Neuron (in vitro differentiated cells): ENCODE measurements at regions not wholly inside any gene's neighbourhood (a gene's known extent, or its start where the extent isn't known, plus 50 kb on each side); places are given as distances from the start of the nearest gene placed in this dataset.

Experiments used
- H2AFZ ChIP-seq: one replicate; pipeline ENCODE4 v1.6.1; 2013; ENCODE audit warnings: low read depth, mild to moderate bottlenecking, inconsistent platforms, low read length, moderate library complexity
- H3K27me3 ChIP-seq: one replicate; pipeline ENCODE4 v1.6.1; 2013; ENCODE audit warnings: low read length; ENCODE audit not compliant: insufficient read depth
- H3K36me3 ChIP-seq: one replicate; pipeline ENCODE4 v1.6.1; 2013; ENCODE audit warnings: low read length; ENCODE audit not compliant: insufficient read depth
- H3K4me1 ChIP-seq: one replicate; pipeline ENCODE4 v1.6.1; 2013; ENCODE audit warnings: low read length; ENCODE audit not compliant: insufficient read depth
- H3K4me3 ChIP-seq: 2 replicates; pipeline ENCODE4 v1.5.1; 2013; ENCODE audit warnings: mild to moderate bottlenecking, low read length, moderate library complexity
- H3K9me3 ChIP-seq: one replicate; pipeline ENCODE4 v1.6.1; 2013; ENCODE audit warnings: low read length

DNA sequence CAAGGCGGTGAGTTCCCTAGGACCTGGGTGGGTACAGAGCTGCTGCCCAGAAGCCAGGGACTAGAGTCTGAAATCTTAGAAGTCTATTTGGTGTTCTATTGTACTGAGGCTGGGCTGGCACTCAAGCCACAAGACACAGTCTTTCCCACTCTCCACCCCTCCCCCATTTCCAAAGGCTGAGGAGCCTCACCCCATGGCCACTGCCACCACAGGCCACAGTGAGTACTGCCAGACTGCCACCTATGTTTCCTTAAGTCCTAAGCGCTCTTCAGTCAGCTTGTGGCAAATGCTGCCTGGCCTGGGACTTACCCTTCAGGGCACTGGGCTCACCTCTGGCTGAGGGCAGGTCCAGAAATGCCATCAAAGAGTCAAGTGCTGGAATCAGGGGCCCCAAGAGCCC, 469.3 kb downstream of the HAO1 start:
- Histone ChIP-seq H3K4me1 (no peaks in the 10 kb centered on the region), H2AFZ (no peak overlapping the region), H3K9me3 (no peaks in the 10 kb centered on the region), H3K36me3 (no peaks in the 10 kb centered on the region), H3K27me3 (no peaks in the 10 kb centered on the region), H3K4me3 (no peak overlapping the region)

DNA sequence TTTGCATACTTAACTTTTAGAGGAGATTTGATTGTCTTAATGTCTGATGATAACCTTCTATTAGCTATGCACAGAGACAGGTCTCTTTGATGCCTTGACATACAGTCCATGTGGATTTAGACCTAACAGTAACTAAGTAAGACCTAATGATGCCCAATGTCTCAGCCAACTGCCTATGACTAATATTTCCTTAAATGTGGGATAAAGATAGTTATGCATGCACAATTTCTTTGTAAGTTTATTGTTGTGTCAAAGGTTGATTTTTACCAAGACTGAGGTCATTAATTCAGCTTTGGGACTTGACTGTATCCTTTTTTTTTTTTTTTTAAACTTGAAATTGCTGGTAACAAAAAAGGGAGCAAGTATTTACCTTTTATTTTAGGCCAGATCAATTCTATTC, 450.0 kb downstream of the HAO1 start:
- no peaks in the 10 kb centered on the region for H3K36me3 ChIP-seq
- H2AFZ ChIP-seq: no peak overlapping the region
- H3K27me3 ChIP-seq: no peaks in the 10 kb centered on the region
- no peaks in the 10 kb centered on the region for H3K9me3 ChIP-seq
- no peaks in the 10 kb centered on the region for H3K4me1 ChIP-seq
- no peak overlapping the region for H3K4me3 ChIP-seq

DNA sequence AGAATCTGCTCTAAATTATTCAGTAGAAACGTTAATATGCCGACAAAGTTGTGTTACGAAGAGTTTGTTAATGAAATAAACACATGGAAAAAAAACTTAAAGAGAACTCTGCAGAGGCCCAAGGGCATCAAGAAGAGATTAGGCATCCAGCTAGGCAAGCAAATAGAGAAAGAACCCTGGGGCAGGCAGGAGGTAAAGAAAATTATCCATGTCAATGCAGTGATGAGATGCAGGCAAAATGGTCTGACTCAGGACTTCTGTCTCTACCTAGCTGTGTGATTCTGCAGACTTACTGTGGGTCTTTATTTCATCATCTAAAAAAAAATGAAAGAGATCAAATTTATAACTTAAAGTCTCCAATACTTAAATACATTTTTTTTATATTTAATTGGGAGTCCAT, 448.0 kb downstream of the HAO1 start:
- Histone ChIP-seq H3K4me3 (no peak overlapping the region), H3K9me3 (no peaks in the 10 kb centered on the region), H3K27me3 (no peaks in the 10 kb centered on the region), H2AFZ (no peak overlapping the region), H3K4me1 (no peaks in the 10 kb centered on the region), H3K36me3 (no peaks in the 10 kb centered on the region)

DNA sequence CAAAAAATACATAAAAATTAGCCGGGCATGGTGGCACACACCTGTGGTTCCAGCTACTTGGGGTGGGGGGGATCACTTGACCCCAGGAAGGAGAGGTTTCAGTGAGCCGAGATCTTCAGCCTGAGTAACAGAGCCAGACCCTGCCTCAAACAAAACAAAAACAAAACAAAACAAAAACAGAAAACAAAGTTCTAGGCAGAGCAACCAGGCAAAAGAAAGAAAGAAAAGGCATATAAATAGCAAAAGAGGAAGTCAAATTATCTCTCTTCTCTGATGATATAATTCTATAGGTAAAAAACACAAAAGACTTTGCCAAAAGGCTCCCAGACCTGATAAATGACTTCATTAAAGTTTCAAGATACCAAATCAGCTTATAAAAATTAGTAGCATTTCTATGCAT, 446.9 kb downstream of the HAO1 start:
- Histone ChIP-seq H2AFZ (no peak overlapping the region), H3K4me1 (no peaks in the 10 kb centered on the region), H3K27me3 (no peaks in the 10 kb centered on the region)

DNA sequence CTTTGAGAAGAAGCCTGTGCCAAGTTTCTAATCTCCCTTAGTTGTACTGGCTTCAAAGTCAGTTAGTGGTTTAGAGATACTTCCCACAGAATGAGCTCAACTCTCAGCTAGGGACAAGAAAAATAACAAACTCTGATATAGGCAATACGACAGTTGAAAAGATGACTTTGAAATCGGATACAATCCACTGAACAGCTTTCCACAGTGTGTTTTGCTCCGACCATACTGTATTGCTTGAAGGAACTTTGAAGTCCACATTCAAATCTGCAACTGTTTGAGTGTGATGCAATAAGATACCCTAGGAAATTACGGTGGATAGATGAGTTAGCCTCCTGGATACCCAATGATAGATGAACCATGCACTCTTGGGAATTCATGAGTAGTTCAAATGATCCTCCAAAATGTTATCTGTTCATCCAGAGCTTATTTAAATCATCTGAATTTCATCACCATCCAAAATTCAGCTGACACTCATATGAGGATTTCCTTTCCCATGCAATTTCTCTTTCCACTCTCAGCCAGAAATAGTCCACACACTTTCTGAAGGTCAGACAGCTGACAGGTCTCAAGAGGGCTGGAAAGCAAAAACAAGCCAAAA, 443.8 kb downstream of the HAO1 start:
- H3K27me3 ChIP-seq: no peaks in the 10 kb centered on the region
- H3K4me1 ChIP-seq: no peaks in the 10 kb centered on the region
- H2AFZ ChIP-seq: no peak overlapping the region
- no peaks in the 10 kb centered on the region for H3K36me3 ChIP-seq
- no peaks in the 10 kb centered on the region for H3K9me3 ChIP-seq
- H3K4me3 ChIP-seq: no peak overlapping the region

More for the DNA sequence above, 446.9 kb downstream of the HAO1 start:
- no peak overlapping the region for H3K4me3 ChIP-seq
- H3K36me3 ChIP-seq: no peaks in the 10 kb centered on the region
- H3K9me3 ChIP-seq: no peaks in the 10 kb centered on the region

DNA sequence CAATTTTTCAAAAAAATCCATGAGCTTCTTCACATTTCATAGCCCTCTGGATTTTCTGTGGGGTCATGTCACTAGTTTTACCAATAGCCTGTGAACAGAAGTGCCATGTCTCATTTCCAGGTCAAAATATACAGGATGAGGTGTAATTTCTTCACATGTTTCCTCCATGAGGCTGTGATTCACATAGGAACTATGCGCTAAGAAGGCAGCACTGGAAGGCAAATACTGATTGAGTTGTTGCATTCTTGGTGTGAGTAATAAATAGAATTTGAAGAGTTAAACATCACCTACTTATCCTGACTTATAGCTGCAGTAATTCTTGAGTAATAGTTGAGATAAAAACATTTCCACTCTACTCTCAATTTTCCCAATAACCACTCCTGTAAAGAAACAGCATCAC, 442.3 kb downstream of the HAO1 start:
- H3K9me3 ChIP-seq: no peaks in the 10 kb centered on the region
- H3K27me3 ChIP-seq: no peaks in the 10 kb centered on the region
- H3K36me3 ChIP-seq: no peaks in the 10 kb centered on the region
- H2AFZ ChIP-seq: no peak overlapping the region
- no peaks in the 10 kb centered on the region for H3K4me1 ChIP-seq
- H3K4me3 ChIP-seq: no peak overlapping the region

DNA sequence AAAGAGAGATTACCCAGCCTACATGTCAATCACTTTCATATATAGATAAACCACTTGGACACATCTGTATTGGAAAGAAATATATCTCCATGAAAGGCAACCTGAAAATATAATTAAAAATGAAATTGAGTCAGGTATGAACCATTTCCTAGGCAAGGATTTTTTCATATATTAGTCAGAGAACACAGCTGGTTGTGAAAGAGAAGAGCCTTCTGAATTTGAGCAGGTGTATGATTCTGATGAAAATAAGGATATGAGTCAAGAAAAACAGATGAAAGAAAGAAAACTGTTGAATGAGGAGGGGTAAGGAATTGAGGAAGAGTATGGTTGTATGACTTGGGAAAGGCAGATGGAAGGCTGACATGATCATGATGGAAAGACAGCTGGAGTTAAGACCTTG, 441.1 kb downstream of the HAO1 start:
- Histone ChIP-seq H3K9me3 (no peaks in the 10 kb centered on the region), H3K36me3 (no peaks in the 10 kb centered on the region), H3K27me3 (no peaks in the 10 kb centered on the region), H3K4me1 (no peaks in the 10 kb centered on the region), H3K4me3 (no peak overlapping the region), H2AFZ (no peak overlapping the region)

DNA sequence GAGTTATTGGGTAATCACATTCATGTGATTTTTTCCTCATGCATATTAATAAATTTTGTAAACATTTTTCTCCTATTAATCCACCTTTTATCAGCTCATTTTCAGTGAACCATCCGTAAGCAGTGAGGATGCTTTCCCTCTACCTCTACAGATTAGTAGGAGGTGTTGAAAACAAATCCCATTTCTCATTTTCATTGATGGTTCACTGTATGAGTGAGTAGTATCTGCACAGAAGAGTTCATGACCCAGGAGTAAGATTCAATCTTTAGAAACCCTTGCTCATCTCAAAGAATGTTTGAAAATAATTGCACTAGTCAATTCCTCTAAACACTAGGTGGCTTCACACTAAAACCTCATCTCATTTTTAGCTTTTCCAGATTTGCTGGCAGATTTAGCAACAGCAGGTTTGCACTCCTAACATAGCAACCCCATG, 440.0 kb downstream of the HAO1 start:
- Histone ChIP-seq H3K27me3 (no peaks in the 10 kb centered on the region), H3K4me1 (no peaks in the 10 kb centered on the region), H2AFZ (no peak overlapping the region), H3K4me3 (no peak overlapping the region), H3K9me3 (no peaks in the 10 kb centered on the region), H3K36me3 (no peaks in the 10 kb centered on the region)

DNA sequence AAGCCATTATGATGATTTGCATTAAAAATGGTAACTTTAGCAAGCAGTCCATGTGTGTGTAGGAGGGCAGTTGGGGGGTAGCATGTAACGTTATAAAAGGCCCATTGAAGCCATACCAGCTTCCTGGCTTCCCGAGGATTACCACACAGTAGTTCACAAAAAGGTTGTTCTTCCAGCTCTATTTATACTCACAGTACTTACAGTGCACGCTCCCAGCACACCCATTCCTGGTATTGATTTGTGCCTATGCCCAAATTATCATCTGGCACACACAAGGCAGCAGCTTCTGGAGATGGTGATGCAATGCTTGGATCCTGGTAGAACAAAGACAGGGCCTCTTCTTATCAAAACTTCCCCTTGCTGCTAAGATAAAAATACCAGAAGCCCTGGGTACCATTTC, 436.8 kb downstream of the HAO1 start:
- no peaks in the 10 kb centered on the region for H3K27me3 ChIP-seq
- no peaks in the 10 kb centered on the region for H3K36me3 ChIP-seq
- no peak overlapping the region for H2AFZ ChIP-seq
- H3K9me3 ChIP-seq: no peaks in the 10 kb centered on the region
- no peak overlapping the region for H3K4me3 ChIP-seq
- no peaks in the 10 kb centered on the region for H3K4me1 ChIP-seq

DNA sequence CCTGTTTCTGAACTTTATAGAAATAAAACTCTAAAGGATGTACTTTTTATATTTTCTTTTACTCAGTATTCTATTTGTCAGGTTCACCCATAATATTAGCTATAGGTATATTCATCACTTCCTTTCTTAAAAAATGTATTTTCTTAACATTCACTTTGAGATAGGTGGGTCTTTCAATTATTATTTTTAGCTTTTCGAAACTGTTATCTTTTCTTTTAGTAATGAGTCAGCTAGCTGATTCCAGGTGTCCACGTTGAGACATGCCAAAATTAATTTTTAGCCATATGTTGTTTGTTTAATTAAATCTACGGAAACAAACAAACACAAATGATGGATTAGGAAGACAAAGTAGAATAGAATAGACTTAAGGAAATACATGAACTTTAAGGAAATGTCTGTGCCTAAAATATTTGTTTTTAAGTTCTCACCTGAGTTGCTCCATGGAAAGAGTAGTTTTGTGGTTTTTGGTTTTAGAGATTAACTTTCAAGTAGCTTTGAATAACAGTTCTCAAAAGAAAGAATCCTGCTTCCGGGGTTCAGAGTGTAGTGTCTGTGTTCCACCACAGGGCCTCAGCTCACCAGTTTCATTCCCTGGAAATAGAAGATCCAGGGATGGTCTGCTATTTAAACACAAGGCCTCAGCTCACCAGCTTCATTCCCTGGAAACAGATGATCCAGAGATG, 435.0 kb downstream of the HAO1 start:
- no peaks in the 10 kb centered on the region for H3K9me3 ChIP-seq
- H3K27me3 ChIP-seq: no peaks in the 10 kb centered on the region
- H2AFZ ChIP-seq: no peak overlapping the region
- no peak overlapping the region for H3K4me3 ChIP-seq
- H3K4me1 ChIP-seq: no peaks in the 10 kb centered on the region
- no peaks in the 10 kb centered on the region for H3K36me3 ChIP-seq

DNA sequence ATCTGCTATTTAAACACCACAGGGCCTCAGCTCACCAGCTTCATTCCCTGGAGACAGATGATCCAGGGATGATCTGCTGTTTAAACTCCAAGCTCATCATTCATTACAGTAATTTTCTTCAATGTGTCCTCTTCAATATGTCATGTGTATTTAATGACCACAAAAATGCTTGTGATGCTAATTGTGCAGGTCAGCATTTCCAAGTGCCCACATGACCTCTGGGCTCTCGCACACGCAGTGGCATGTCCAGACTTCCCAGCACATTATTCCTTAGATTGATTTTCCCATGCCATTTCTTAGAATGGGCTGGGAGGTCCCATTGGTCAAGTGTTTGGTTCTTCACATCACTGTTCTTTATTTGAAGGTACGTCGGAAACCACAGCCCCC, 434.4 kb downstream of the HAO1 start:
- Histone ChIP-seq H3K4me1 (no peaks in the 10 kb centered on the region), H3K27me3 (no peaks in the 10 kb centered on the region), H3K36me3 (no peaks in the 10 kb centered on the region), H2AFZ (no peak overlapping the region), H3K4me3 (no peak overlapping the region), H3K9me3 (no peaks in the 10 kb centered on the region)

DNA sequence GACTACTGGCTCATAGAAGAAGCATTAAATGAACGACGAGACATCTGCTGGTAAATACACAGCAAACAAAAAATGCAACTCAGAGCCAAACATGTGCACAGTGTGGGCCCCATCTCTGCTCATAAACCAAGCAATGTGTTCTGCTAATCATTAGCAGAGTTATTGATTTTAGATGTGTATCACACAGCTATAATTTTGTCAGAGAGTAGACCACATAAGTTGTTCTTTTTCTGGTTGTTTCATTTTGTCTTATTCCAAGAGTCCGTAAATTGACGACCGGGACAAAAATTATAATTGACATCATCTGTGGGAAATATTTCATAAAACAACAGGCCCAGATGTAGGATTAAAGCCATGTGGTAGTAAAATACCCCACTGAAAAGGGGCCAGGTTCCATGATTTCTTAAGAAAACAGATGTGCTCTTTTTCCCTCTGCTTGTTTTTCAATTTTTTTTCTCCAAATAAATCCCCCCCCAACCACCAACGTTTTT, 423.6 kb downstream of the HAO1 start:
- H2AFZ ChIP-seq: no peak overlapping the region
- no peak overlapping the region for H3K4me3 ChIP-seq
- H3K27me3 ChIP-seq: no peaks in the 10 kb centered on the region
- no peaks in the 10 kb centered on the region for H3K9me3 ChIP-seq
- no peaks in the 10 kb centered on the region for H3K4me1 ChIP-seq
- H3K36me3 ChIP-seq: no peaks in the 10 kb centered on the region

DNA sequence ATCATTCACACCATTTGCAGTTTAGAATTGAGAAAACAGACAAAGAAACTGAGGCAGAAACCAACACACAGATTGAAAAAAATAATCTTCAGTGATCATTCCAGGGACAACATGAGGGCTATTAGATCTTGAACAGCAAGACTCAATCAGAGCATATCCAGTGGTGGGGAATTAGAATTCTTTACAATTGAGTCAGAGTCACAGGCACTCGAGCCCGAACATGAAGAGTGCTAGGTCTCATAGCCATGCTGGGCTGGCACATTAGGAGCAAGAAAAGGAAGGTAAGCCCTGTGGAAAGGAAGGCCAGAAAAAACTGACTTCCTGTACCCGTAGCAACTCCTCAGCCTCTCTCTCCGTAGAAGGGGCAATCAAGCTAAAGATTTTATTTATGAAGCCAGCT, 419.9 kb downstream of the HAO1 start:
- Histone ChIP-seq H3K36me3 (no peaks in the 10 kb centered on the region), H2AFZ (no peak overlapping the region), H3K4me1 (no peaks in the 10 kb centered on the region), H3K4me3 (no peak overlapping the region), H3K27me3 (no peaks in the 10 kb centered on the region), H3K9me3 (no peaks in the 10 kb centered on the region)

DNA sequence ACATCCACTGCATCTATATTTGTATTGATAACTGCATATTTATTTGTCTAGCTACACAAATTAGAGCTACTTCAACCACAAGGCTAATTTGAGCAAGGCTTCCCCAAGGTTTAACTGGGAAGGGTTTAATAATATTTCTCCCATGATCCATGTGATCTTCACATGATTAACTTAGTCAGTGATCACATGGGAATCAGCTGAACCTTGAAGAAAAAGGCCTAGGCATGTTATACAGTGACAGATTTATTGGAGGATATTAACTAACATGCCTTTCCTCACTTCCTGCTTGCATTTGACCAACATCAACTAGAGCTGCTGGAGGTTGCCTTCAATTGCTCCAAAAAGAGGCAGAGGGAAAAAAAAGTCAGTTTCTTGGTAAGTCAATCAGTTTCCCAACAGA, 417.0 kb downstream of the HAO1 start:
- H3K4me3 ChIP-seq: no peak overlapping the region
- no peaks in the 10 kb centered on the region for H3K36me3 ChIP-seq
- H3K9me3 ChIP-seq: no peaks in the 10 kb centered on the region
- H2AFZ ChIP-seq: no peak overlapping the region
- H3K27me3 ChIP-seq: no peaks in the 10 kb centered on the region
- no peaks in the 10 kb centered on the region for H3K4me1 ChIP-seq
